Left lung (tissue), 4 donors: ENCODE measurements at regions not wholly inside any gene's neighbourhood (a gene's known extent, or its start where the extent isn't known, plus 50 kb on each side); places are given as distances from the start of the nearest gene placed in this dataset.
A peak's percentile ranks its signal among the peaks of the same experiment; 100 is the strongest.

ENCODE experiments used
- ATAC-seq: fragments of 200-7000 bp; cut with Tn5 transposase; one replicate; pipeline ENCODE4 v1.9.1; 2020; ENCODE audit warnings: moderate library complexity
- DNase-seq, 4 donors: peaks; one replicate each; pipeline ENCODE4 v3.0.0-alpha.2; 2013 to 2020
- H3K27ac ChIP-seq, 2 donors: fragments of 200-600 bp; sonication (generic) in 1 of 2; one replicate each; pipeline versions ENCODE4 v1.5.0 to v1.8.0; 2020 to 2021
- H3K27me3 ChIP-seq, 2 donors: fragments of 200-600 bp; sonication (generic) in 1 of 2; one replicate each; pipeline versions ENCODE4 v1.5.0 to v1.8.0; 2020 to 2021
- H3K36me3 ChIP-seq, 2 donors: fragments of 200-600 bp; sonication (generic) in 1 of 2; one replicate each; pipeline versions ENCODE4 v1.5.0 to v1.8.0; 2020 to 2021
- H3K4me1 ChIP-seq, 2 donors: fragments of 200-600 bp; one replicate each; pipeline ENCODE4 v1.8.0; 2021
- H3K4me3 ChIP-seq, 2 donors: fragments of 200-600 bp; sonication (generic) in 1 of 2; one replicate each; pipeline versions ENCODE4 v1.5.0 to v1.8.0; 2020 to 2021; ENCODE audit warnings: mild to moderate bottlenecking in 1 of 2
- H3K9me3 ChIP-seq, 2 donors: fragments of 200-600 bp; sonication (generic) in 1 of 2; one replicate each; pipeline versions ENCODE4 v1.5.0 to v1.8.0; 2020 to 2021
- intact Hi-C, 2 donors: fragments of 100-400 bp; cut with DNase I; formaldehyde crosslinking; loops; one replicate each; pipeline versions ENCODE4 v1.11.2 to v1.14.2; 2022
- TF ChIP-seq, protein P1 (sequence below), 2 donors: fragments of 200-600 bp; sonication (generic) in 1 of 2; IDR thresholded peaks; one replicate each; pipeline versions ENCODE4 v1.5.0 to v1.8.0; 2021; ENCODE audit warnings: antibody characterized with exemption in 2 of 2
- donor health status: DM: no; HTN: yes; CAD: no.
- donor health status: DM: no; HTN: no; CAD: no.

DNA sequence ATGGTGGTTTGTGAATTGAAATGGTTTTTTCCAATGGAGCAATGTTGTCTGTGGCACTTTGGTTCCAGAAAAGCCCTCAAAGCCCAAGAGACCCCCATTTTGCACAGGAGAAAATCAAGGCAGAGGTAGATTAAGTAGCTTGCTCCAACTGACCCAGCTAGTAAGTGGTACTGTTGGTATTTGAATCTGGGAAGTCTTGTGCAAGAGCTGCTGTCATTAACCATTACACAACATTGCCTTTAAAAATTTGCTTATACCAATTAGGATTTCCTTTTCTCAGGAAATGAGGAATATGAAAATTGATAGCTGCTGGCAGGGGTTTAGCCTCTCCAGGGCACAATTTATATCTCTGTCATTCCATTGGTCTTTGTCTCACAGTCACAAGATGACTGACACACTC is 102.4 kb upstream of the UBE3A start:
- no peaks in the 10 kb centered on the region for H3K36me3 ChIP-seq
- H3K4me1 ChIP-seq: no peaks in the 10 kb centered on the region
- peaks cover 0 to 3% of the 10 kb centered on the region in 2 donors for H3K9me3 ChIP-seq
- TF ChIP-seq, protein P1, sequence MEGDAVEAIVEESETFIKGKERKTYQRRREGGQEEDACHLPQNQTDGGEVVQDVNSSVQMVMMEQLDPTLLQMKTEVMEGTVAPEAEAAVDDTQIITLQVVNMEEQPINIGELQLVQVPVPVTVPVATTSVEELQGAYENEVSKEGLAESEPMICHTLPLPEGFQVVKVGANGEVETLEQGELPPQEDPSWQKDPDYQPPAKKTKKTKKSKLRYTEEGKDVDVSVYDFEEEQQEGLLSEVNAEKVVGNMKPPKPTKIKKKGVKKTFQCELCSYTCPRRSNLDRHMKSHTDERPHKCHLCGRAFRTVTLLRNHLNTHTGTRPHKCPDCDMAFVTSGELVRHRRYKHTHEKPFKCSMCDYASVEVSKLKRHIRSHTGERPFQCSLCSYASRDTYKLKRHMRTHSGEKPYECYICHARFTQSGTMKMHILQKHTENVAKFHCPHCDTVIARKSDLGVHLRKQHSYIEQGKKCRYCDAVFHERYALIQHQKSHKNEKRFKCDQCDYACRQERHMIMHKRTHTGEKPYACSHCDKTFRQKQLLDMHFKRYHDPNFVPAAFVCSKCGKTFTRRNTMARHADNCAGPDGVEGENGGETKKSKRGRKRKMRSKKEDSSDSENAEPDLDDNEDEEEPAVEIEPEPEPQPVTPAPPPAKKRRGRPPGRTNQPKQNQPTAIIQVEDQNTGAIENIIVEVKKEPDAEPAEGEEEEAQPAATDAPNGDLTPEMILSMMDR (IDR thresholded peaks at IDR 0.05): no peak
- no peak overlapping the region for H3K4me3 ChIP-seq
- intact Hi-C loops: no loop called here
- ATAC-seq (peak; percentile 43), DNase-seq (no peak)
- no peak overlapping the region for H3K27ac ChIP-seq
- H3K27me3 ChIP-seq: no peaks in the 10 kb centered on the region

DNA sequence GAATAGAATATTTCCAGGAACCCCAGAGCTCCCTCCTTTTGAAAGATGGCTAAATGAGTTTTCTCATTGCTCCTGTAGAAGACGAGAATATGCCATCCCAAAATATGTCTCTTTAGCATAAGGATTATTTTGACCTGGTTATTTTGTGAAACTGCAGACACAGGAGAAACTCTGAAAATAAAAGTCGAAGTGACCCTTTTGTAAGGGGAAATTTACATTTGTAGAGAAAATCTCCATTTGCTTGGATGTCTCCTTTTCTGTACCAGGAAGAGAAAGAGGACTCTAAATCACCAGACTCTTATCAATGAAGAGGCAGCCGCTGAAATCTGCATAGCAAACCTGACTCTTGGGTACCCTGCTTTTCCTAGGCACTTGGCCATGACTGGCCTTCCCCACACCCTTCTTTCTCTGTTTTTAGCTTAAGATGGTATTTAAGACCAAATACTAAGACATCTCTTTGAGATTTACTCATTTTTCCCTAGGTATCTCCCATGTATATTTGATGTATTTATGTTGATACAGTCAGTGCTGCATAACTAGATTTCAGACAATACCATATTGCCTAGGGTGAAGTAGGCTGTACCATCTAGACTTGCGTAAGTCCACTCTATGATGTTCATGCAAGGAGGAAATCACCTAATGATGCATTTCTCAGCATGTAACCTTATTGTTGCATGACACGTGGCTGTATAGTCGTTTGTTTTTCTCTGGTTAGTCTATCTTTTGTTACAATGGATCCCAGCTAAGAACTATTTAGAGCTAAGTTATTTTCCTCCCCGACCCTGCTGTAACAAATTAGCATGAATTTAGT is 98.2 kb upstream of the UBE3A start:
- no peak overlapping the region for H3K27ac ChIP-seq
- no peak for ATAC-seq

DNA sequence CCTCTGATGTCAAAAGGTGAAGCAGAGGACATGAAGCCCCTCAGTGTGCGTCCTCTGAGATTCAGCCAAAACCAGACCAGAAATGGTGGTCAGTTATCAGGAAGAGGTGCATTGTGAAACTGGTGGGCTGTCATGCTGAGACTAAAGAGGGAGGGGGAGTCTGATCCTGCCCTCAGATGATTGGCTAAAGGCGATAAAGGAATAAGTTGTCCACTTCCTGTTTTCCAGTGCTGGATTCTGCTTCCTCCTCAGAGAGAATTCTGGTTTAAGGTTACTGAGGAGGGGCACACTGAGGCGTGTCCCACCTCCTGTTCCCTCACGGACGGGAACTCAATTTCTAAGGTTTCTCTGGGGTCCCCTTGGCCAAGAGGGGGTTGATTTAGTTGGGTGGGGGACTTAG is 97.0 kb upstream of the UBE3A start:
- intact Hi-C loops: no loop called here
- Histone ChIP-seq H3K4me1 (no peaks in the 10 kb centered on the region), H3K36me3 (no peaks in the 10 kb centered on the region)

More for the DNA sequence above, 98.2 kb upstream of the UBE3A start:
- Histone ChIP-seq H3K9me3 (peaks cover 0 to 3% of the 10 kb centered on the region in 2 donors), H3K4me1 (no peaks in the 10 kb centered on the region), H3K27me3 (no peaks in the 10 kb centered on the region), H3K36me3 (no peaks in the 10 kb centered on the region), H3K4me3 (no peak overlapping the region)
- intact Hi-C loops: no loop called here
- no peak for DNase-seq
- TF ChIP-seq, protein P1 (IDR thresholded peaks at IDR 0.05): no peak

DNA sequence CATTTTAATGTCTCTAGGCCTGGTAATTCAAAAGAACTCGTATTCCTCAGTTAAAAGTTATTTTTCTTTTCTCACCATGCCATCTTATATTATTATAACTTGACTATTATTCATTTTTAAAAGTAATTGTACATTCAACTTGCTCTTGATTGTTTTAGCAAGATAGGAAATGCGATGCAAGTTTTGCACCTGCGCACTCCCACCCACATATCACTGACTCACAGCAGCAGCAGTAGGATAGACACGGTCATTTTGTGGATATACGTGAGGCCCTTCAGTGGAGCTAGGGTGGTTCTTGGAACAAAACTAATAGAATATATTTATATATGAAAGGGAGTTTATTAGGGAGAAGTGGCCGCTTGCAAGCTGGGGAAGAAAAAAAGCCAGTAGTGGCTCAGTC is 95.5 kb upstream of the UBE3A start:
- peaks cover 0 to 9% of the 10 kb centered on the region in 2 donors for H3K9me3 ChIP-seq
- ATAC-seq: no peak

More for the DNA sequence above, 97.0 kb upstream of the UBE3A start:
- H3K9me3 ChIP-seq: peaks cover 0 to 3% of the 10 kb centered on the region in 2 donors
- H3K4me3 ChIP-seq: no peak overlapping the region
- DNase-seq: no peak
- H3K27ac ChIP-seq: no peak overlapping the region
- H3K27me3 ChIP-seq: no peaks in the 10 kb centered on the region
- TF ChIP-seq, protein P1 (IDR thresholded peaks at IDR 0.05): no peak
- ATAC-seq: no peak

More for the DNA sequence above, 95.5 kb upstream of the UBE3A start:
- no peaks in the 10 kb centered on the region for H3K27me3 ChIP-seq
- H3K4me3 ChIP-seq: no peak overlapping the region
- no peak for DNase-seq
- H3K4me1 ChIP-seq: no peaks in the 10 kb centered on the region
- TF ChIP-seq, protein P1 (IDR thresholded peaks at IDR 0.05): no peak
- H3K27ac ChIP-seq: no peak overlapping the region
- intact Hi-C loops: no loop called here
- no peaks in the 10 kb centered on the region for H3K36me3 ChIP-seq
